ENCODE measurements at regions not wholly inside any gene's neighbourhood (a gene's known extent, or its start where the extent isn't known, plus 50 kb on each side); places are given as distances from the start of the nearest gene placed in this dataset.

DNA sequence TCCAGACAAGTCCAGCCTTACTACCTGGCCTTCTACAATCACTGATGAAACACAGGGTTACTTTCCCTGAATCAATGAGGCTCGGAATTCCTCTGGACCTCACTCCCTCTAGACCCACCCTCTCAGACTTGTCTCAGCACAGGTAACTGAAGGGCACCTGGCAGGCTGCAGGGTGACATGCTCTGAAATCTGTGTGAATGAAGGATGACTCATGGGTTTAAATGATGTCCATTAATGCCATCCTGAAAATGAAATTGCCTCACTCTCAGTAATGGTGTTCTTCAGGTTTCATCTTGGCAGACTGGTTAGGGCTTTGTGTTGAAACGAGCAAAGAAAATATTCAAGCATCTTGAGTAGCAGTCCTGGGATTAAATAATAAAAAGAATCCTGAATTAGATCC is 134.4 kb downstream of the MAF start:
- DNase-seq (ENCODE audit: low read depth), result no peak
- in situ Hi-C loops (cut with HindIII; ENCODE audit: low pct_unique_long_range_greater_than_20kb, low sequenced_read_pairs), result no loop called here

DNA sequence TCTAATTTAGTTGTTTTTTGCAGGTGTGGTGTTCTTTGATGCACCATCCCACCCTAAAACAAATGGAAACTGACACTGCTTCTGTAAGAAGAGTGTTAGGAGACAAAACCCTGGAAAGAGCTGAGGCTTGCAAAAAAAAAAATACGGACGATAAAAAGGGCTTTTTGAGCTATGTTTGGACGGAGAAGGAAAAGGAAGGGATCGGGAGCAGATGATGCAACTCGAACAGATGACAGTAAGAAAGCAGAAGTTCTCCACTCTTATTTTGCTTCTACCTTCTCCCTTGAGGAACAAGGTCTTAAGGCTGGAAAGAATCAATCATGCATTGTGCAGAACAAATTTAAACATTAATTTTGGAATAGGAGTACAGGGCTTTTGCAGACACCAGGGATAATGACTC is 136.7 kb downstream of the MAF start:
- in situ Hi-C loops (cut with HindIII; ENCODE audit: low pct_unique_long_range_greater_than_20kb, low sequenced_read_pairs), result no loop called here
- no peak for DNase-seq (ENCODE audit: low read depth)

DNA sequence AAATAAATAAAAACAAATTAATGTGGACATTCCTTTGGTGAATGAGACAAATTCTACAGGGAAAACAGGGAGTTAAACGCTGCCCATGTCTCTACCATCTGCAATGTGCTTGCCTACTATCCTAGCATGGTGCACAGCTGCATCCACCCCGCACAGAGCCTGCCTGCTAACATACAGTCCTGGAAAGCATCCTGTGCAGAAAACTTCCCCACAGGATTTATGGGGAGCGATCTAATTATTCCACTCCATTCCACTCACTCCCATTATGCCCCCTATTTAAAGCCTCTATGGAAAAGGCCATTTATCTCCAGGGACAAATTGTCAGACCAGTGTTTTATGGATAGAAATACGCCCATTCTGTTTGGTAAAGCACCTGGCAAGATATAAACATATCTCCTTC is 144.5 kb downstream of the MAF start:
- in situ Hi-C loops (cut with HindIII; ENCODE audit: low pct_unique_long_range_greater_than_20kb, low sequenced_read_pairs), result no loop called here
- DNase-seq (ENCODE audit: low read depth), result no peak

DNA sequence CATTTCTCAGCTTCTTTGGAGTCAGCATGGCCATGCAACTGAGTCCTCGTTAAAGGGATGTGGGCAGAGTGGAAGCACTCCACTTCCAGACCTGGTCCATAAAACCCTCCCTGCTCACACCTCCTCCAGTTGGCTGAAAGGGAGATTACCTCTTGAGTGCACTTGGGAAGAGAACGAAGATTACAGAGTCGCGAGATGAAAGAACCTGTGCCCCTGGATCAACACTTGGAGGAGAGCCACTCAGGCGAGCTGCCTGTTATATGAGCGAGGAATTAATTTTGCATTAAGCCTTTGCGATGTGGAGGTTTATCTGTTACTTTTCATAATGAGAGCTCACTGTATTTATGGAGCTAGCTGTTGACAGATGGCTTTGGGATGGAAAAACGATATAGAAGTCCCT is 147.9 kb downstream of the MAF start:
- no peak for DNase-seq (ENCODE audit: low read depth)
- in situ Hi-C loops (cut with HindIII; ENCODE audit: low pct_unique_long_range_greater_than_20kb, low sequenced_read_pairs), result no loop called here

DNA sequence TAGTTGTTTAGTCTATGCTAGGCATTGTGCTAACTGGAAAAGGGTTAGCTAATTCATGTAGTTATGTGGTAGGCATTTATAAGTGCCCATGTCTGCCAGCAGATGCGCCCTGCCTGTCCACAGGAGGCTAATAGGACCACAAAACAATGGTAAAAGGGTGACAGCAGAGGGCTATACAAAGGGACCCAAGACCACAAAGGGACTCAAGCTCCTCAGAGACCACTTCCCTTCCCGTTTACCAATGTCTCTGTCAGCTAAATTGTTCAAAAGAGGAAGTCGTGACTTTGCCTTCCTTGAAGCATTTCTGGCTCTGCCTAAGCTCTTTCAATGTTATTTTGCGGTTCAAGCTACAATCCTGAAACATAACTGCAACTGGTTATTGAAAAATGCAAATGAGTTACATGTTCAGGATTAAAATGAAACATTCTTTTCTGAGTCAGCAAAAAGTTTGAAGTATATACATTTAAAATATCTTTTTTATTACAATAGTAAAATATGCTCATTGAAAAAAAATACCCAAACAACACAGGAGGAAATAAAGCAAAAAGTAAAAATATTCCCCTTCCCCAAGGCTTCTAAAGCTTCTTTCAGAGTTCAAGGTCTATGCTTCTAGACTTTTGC is 149.2 kb downstream of the MAF start:
- in situ Hi-C loops (cut with HindIII; ENCODE audit: low pct_unique_long_range_greater_than_20kb, low sequenced_read_pairs), result no loop called here
- DNase-seq (ENCODE audit: low read depth), result no peak

DNA sequence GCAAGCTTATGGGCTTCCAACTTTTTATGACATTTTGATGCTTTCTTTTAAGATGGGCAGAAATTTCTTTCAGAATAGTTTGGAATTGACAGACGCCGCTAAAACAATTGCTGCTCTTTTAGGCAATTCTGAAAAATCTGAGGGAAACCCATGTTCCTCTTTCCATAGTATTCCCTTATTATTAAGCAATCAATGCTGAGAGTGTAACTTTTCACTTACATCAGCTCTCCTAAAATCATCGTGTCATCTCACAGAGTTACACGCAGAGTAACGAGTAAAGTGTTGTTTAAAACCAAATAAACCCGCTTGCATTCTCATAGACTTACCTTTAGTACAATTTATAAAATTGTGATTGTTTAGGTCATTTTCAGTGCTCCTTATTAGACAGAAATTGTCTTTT is 150.6 kb downstream of the MAF start:
- no peak for DNase-seq (ENCODE audit: low read depth)
- in situ Hi-C loops (cut with HindIII; ENCODE audit: low pct_unique_long_range_greater_than_20kb, low sequenced_read_pairs), result no loop called here

DNA sequence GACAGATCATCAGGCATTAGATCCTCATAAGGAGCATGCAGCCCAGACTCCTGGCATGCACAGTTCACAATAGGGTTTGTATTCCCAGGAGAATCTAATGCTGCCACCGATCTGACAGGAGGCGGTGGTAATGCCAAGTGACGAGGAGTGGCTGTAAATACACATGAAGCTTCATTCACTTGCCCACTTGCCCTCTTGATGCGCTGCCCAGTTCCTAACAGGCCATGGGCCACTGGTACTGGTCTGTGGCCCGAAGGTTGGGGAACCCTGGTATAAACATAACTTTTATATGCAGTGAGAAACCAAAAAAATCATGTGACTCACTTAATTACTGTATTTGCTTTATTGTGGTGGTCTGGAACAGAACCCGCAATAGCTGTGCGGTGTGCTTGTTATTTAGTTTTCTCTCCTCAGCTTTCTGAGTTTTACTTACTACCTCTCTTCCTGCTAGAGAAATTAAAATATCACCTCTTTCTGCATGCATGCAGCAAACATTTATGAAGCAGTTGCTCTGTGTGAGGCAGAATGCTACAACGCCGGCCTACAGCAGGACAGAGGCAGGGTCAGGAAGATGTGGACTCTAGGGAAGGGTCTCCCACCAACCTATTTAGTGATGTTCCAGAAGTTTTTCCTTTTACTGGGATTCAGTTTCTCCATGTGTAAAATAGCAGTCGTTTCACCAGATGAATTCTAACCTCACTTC is 151.3 kb downstream of the MAF start:
- no peak for DNase-seq (ENCODE audit: low read depth)
- in situ Hi-C loops (cut with HindIII; ENCODE audit: low pct_unique_long_range_greater_than_20kb, low sequenced_read_pairs), result no loop called here

DNA sequence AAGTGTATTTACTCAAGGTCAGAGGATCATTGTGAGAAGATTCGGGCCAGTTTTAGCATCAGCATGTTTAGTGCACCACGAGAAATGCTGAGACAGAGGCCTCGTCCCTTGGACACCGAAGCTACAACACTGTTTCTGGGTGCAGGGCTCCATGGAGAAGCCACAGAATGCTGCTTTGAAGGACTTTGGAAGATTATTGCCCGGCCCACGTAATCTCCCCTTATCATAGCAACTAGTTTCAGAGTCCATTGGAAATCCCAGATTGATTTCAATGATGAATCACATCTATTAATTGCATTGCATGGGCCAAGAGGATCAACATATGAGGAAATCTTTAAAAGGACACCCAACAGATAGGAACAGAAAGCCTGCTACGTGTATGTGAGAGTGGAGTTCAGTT is 156.0 kb downstream of the MAF start:
- in situ Hi-C loops (cut with HindIII; ENCODE audit: low pct_unique_long_range_greater_than_20kb, low sequenced_read_pairs), result no loop called here
- no peak for DNase-seq (ENCODE audit: low read depth)

DNA sequence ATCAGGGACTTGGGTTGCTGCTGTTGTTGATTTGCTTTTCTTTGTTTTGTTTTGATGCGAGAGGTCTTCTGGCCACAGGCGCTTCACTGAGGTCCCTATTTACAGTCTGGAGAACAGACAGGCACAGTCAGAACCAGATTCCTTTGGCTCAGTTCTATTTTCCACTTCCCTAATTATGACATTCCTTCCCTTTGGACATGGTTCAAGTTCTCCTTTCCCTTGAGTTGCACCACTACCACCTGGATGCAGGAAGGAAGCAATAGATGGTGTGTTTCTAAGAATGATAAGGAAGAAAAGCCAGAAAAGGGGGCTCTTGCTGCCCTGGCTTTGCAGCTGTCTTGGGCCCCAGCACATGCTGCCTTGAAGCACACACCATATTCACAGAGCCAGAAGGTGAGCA is 160.6 kb downstream of the MAF start:
- in situ Hi-C loops (cut with HindIII; ENCODE audit: low pct_unique_long_range_greater_than_20kb, low sequenced_read_pairs), result no loop called here
- no peak for DNase-seq (ENCODE audit: low read depth)

DNA sequence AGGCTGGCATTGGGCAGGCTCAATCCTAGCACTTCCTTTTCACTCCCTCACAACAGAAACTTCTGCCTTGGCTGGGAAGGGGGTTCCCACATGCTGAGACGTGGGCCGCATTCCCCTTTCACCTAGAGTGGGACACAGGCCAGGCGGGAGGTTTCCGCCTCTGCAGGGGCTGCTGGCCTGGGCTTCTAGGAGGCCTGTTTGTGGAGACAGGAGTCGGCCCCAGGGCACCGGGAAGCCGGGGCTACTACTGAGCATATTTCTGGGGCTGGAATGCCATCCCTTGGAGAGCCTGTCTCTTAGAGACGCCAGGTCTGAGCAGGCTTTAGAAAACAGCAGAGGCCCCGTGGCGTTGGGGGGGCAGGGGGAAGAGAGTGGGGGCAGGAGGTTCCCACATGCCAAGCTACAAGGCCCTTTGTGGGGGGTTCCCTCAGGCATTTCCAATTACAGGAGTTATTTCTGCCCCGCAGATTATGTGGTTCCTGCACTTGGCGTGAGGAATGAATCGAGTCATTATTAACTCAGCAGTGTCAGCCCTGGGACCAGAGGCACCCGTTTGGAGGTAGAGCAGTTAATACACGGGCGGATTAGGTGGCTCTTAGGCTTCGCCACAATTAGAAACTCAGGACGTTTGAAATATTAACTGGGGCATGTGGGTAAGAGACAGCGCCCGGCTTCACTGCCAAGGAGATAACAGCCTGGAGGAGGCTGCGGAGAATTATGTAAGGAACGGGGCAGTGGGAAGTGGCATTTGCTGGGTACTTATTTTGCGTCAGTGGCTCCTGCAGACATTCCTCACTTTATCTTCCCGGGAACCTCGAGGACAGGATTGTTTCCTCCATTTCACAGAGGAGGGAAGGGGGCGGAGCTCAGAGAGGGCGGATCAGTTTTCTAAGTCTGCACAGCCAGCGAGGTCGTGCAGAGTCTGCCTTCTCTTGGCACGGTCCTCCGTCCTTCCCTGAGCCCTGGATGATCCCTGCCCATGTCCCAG is 162.5 kb downstream of the MAF start:
- in situ Hi-C loops (cut with HindIII; ENCODE audit: low pct_unique_long_range_greater_than_20kb, low sequenced_read_pairs), result no loop called here
- DNase-seq (ENCODE audit: low read depth), result peak; percentile 18

DNA sequence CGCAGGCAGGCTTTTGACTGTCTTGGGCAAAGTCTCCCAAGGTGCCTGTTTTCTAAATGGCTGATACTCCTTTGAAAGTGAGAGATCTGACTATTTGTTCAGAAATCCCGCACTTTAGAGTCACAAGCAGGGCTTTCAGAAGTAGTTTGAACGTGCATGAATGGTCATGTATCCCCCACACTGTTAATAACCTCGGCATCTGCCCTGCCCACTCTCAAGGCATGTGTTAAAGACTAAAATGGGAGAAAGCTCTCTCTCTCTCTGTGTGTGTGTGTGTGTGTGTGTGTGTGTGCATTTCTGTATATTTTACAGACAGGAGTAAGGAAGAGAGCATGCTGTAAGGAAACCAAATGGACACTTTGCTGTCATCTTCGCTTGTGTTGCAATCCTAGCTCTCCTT is 163.7 kb downstream of the MAF start:
- in situ Hi-C loops (cut with HindIII; ENCODE audit: low pct_unique_long_range_greater_than_20kb, low sequenced_read_pairs), result no loop called here
- DNase-seq (ENCODE audit: low read depth), result no peak

DNA sequence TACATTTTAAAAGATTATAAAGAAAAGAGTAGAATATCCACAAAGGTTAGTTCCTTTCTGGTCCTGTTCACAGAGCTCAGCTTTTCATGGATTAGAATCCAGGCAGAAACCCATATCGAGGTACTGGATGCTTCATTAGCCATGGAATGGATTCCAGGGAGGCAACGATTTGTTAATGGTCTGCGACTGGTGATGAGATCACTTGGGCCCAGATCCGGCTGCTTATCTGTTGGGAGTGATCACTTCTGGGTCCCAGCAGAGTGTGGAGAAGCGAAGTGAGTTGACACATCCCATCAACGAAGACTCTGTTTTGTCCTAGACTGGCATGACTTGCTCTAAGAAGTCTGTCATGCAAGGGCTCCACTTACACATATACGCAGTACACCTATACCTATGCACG is 165.8 kb downstream of the MAF start:
- in situ Hi-C loops (cut with HindIII; ENCODE audit: low pct_unique_long_range_greater_than_20kb, low sequenced_read_pairs), result no loop called here
- peak; percentile 28 for DNase-seq (ENCODE audit: low read depth)

DNA sequence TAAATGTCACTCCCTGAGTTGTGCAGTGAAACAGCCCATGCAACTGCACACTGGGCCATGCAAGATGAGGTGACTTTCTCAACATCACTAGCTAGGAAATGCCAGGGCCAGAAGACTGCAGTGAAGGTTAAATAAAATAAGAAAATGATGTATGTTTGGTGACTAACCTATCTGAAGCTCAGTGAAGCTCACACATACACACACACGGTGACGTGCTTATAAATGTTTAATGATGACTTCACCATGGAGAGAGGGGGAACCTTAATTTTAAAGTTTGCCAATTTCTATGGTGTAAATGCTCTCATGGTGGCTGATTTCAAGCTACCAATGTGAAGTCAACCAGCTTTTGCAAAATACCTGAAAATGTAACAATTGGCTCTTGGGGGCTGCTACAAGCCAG is 166.4 kb downstream of the MAF start:
- in situ Hi-C loops (cut with HindIII; ENCODE audit: low pct_unique_long_range_greater_than_20kb, low sequenced_read_pairs), result no loop called here
- no peak for DNase-seq (ENCODE audit: low read depth)

DNA sequence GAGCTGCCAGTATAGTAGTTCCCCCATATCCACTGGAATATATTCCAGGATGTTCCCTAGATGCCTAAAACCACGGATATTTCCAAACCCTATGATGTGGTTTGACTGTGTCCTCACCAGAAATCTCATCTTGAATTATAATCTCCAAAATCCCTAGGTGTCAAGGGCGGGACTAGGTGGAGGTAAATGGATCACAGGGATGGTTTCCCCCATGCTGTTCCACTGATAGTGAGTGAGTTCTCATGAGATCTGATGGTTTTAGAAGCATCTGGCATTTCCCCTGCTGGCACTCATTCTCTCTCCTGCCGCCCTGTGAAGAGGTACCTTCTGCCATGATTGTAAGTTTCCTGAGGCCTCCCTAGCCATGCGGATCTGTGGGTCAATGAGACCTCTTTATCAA is 168.6 kb downstream of the MAF start:
- no peak for DNase-seq (ENCODE audit: low read depth)
- in situ Hi-C loops (cut with HindIII; ENCODE audit: low pct_unique_long_range_greater_than_20kb, low sequenced_read_pairs), result no loop called here

DNA sequence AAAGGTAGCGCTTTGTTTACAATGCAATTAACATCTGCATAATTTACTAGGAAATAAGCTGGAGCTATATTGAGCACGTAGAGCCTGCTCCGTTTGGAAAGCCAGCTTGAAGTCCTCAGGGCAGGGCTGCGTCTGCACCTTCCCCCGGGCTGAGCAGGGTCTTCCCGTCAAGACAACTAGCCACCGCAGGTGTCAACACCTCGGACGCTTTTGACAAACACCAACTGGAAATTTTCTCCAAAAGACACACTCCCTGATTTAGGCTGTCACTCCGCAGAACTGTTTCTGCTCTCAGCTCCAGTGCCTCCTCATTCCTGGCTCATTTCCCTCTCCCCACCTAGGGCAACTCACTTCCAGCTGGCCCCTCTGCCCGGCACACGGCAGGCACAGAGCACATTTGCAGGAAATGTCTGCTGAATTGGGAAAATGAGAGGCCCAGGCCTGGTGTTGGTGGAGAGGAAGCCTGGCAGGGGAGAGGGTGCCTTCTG is 170.3 kb downstream of the MAF start:
- DNase-seq (ENCODE audit: low read depth), result no peak
- in situ Hi-C loops (cut with HindIII; ENCODE audit: low pct_unique_long_range_greater_than_20kb, low sequenced_read_pairs), result no loop called here

DNA sequence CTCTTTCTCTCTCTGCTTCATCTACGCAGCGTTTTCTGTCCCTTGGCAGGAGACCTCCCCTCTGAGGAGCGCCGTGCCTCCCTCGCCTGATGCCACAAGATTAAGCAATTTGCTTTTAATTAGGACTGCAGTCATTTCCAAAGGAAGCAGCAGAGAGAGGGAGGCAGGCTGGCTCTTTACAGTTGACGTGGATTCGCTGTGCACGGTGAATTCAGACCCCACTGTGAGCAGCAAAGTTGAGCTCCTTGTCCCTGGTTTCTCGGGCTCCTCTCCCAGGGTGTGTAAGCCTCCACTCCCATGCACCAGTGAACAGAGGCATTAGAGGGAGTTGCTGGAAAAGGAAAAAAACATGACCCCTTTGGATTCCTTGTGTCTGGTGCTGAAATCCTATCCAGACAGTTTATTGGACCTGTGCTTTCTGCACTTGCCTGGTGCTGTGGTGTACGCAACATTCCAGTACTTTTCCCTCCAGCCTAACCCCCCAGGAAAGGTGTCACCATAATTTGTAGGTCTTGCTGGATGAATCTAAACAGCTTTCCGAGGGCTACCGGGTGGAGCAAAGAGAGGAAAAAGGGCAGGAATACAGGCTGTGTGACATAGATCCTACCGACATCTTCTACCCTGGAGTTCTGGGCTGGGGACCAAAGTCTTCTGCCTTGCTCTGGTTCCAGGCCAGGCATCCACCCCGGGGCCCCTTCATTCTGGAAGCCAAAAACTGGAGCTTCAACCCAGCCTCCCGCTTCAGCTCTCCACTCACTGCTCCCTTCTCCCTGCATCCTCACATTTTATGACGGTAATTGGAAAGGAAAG is 171.0 kb downstream of the MAF start:
- no peak for DNase-seq (ENCODE audit: low read depth)
- in situ Hi-C loops (cut with HindIII; ENCODE audit: low pct_unique_long_range_greater_than_20kb, low sequenced_read_pairs), result no loop called here

DNA sequence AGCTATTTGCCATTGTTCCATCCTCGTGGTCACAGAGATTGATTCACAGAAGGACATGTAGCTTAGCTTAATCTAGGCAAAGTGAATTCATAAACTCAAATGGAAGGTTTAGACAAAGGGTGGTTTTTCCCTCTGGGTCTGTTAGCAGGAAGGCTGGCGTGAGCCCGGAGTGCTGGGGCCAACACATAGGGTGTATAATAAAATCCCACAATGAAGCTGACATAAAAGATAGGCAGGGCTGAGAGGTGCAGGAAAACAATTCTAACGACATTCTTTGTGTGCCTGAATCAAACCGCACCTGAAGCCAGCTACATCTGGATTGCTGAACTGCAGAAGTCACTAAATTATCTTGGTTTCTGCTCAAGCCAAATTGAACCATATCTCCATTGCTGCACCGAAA is 173.9 kb downstream of the MAF start:
- in situ Hi-C loops (cut with HindIII; ENCODE audit: low pct_unique_long_range_greater_than_20kb, low sequenced_read_pairs), result no loop called here
- no peak for DNase-seq (ENCODE audit: low read depth)

DNA sequence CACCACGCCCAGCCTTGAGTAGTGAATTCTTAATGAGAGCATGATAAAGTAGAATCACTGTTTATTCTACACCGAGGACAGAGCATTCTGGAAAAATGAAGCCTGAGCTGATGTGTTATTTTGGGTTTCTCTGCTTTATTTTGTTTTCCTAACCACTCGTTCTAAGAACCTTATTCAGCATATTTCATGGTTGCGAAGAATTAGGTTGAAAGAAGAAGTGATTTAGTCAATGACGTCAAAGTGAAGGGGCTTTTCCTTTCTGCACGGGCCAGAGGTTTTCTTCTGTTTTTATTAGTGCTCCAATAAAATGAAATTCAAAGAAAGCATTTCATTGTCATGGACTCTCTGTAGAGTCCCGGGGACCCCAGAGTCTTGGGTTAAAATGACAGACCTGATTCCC is 178.5 kb downstream of the MAF start:
- DNase-seq (ENCODE audit: low read depth), result no peak
- in situ Hi-C loops (cut with HindIII; ENCODE audit: low pct_unique_long_range_greater_than_20kb, low sequenced_read_pairs), result no loop called here

Data from Caki2 (cell line).